ENCODE measurements at regions not wholly inside any gene's neighbourhood (a gene's known extent, or its start where the extent isn't known, plus 50 kb on each side); places are given as distances from the start of the nearest gene placed in this dataset.

- Mint-ChIP-seq H3K4me3 (ENCODE audit: unreplicated experiment) (no peak overlapping the region), H3K36me3 (ENCODE audit: insufficient read depth, unreplicated experiment) (no peaks in the 10 kb centered on the region), H3K4me1 (ENCODE audit: insufficient read depth, unreplicated experiment) (no peaks in the 10 kb centered on the region), H3K9me3 (ENCODE audit: unreplicated experiment) (peaks cover 48% of the 10 kb centered on the region), H3K27ac (ENCODE audit: low read depth, unreplicated experiment) (no peak overlapping the region), H3K27me3 (ENCODE audit: insufficient read depth, unreplicated experiment) (no peaks in the 10 kb centered on the region)
- ChIA-PET POLR2A (no interaction called here), CTCF (interaction anchor here (0.6 kb wide), 1 partner anchor 16 kb away, joined by 3 read pairs; no protein-coding TSS in a partner anchor)
- TF ChIP-seq CTCF (IDR thresholded peaks at IDR 0.05; ENCODE audit: unreplicated experiment): no peak
- DNase-seq (ENCODE audit: unreplicated experiment): no peak
- no TSS peak for BruUV-seq (replicated peaks)
- intact Hi-C loops (cut with micrococcal nuclease): no loop called here
These were observed 454.2 kb downstream of the NPIPA7 start for GRCh38 chr16:16833165-16833564.

DNA sequence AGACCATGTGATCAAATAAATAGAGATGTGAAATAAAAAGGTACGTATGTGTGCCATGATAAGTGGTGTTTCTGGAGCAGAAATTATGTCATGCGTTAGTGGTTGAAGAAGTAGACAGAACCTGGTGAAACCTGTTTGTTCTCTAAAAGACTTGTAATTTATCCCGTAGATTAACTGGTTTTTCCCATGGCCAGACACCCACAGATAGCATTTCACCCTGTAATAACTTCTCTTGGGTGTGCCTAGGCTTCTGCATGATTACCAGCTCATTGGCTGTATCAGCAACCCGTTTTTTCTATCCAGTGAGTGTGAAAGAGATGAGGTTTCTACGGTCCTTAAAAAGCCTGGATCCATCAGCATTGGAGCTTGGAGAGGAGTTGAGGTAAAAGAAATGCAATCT, 471.3 kb downstream of the NPIPA7 start:
- CTCF ChIA-PET: no interaction called here
- POLR2A ChIA-PET: no interaction called here
- no peak for TF ChIP-seq CTCF (IDR thresholded peaks at IDR 0.05; ENCODE audit: unreplicated experiment)
- no peaks in the 10 kb centered on the region for H3K36me3 Mint-ChIP-seq (ENCODE audit: insufficient read depth, unreplicated experiment)
- no peaks in the 10 kb centered on the region for H3K27me3 Mint-ChIP-seq (ENCODE audit: insufficient read depth, unreplicated experiment)
- H3K27ac Mint-ChIP-seq (ENCODE audit: low read depth, unreplicated experiment): no peak overlapping the region
- no TSS peak for BruUV-seq (replicated peaks)
- intact Hi-C loops (cut with micrococcal nuclease): no loop called here
- no peak for DNase-seq (ENCODE audit: unreplicated experiment)
- H3K4me3 Mint-ChIP-seq (ENCODE audit: unreplicated experiment): no peak overlapping the region
- peaks cover 15% of the 10 kb centered on the region for H3K9me3 Mint-ChIP-seq (ENCODE audit: unreplicated experiment)
- no peaks in the 10 kb centered on the region for H3K4me1 Mint-ChIP-seq (ENCODE audit: insufficient read depth, unreplicated experiment)

- Mint-ChIP-seq H3K9me3 (ENCODE audit: unreplicated experiment) (peaks cover 30% of the 10 kb centered on the region), H3K27me3 (ENCODE audit: insufficient read depth, unreplicated experiment) (no peaks in the 10 kb centered on the region), H3K4me3 (ENCODE audit: unreplicated experiment) (no peak overlapping the region), H3K36me3 (ENCODE audit: insufficient read depth, unreplicated experiment) (no peaks in the 10 kb centered on the region), H3K27ac (ENCODE audit: low read depth, unreplicated experiment) (no peak overlapping the region), H3K4me1 (ENCODE audit: insufficient read depth, unreplicated experiment) (no peaks in the 10 kb centered on the region)
- DNase-seq (ENCODE audit: unreplicated experiment): no peak
- CTCF ChIA-PET: interaction anchor here (0.6 kb wide), 1 partner anchor 28 kb away, joined by 3 read pairs; no protein-coding TSS in a partner anchor
- POLR2A ChIA-PET: no interaction called here
- intact Hi-C loops (cut with micrococcal nuclease): no loop called here
- no peak for TF ChIP-seq CTCF (IDR thresholded peaks at IDR 0.05; ENCODE audit: unreplicated experiment)
- BruUV-seq (replicated peaks): no TSS peak
These were observed 478.1 kb downstream of the NPIPA7 start for GRCh38 chr16:16857012-16857411.

DNA sequence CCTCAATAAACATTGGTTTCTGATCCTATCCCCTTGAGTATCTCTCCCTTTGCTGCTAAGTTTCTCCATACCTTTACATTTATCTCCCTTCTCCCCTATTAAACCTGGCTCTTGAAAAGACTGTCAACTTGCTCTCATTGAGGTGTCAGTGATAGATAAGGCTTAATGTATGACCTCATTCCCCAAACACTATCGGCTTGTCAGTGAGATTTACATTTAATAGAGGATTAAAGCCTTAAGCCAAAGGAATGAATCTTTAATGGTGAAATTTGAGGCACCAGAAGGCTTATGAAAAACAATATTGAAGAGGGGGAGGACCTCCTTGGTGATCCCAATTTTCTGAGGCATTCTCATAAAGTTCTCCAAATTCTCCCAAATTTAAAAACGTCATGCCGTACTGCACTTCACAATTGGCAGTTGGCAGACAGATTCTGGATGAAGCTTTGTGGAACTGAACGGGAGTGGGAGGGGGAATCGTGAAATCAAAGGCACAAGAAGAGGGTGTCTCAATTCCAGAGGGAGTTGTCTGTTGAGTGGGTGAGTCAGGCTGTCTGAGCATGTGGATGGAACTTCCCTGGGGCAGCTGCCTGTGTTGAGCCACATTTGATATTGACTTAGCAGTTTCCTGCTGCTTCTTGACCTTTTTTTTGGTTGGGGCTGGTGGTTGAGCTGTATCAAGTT, 478.8 kb downstream of the NPIPA7 start:
- no TSS peak for BruUV-seq (replicated peaks)
- intact Hi-C loops (cut with micrococcal nuclease): no loop called here
- Mint-ChIP-seq H3K4me3 (ENCODE audit: unreplicated experiment) (no peak overlapping the region), H3K4me1 (ENCODE audit: insufficient read depth, unreplicated experiment) (no peaks in the 10 kb centered on the region), H3K36me3 (ENCODE audit: insufficient read depth, unreplicated experiment) (no peaks in the 10 kb centered on the region), H3K9me3 (ENCODE audit: unreplicated experiment) (peaks cover 34% of the 10 kb centered on the region), H3K27ac (ENCODE audit: low read depth, unreplicated experiment) (no peak overlapping the region), H3K27me3 (ENCODE audit: insufficient read depth, unreplicated experiment) (no peaks in the 10 kb centered on the region)
- ChIA-PET POLR2A (no interaction called here), CTCF (interaction anchor here (0.6 kb wide), 1 partner anchor 1098 kb away, joined by 3 read pairs; no protein-coding TSS in a partner anchor)
- no peak for TF ChIP-seq CTCF (IDR thresholded peaks at IDR 0.05; ENCODE audit: unreplicated experiment)
- DNase-seq (ENCODE audit: unreplicated experiment): no peak

Measured in MCF 10A (cell line).